NOMO-1 (cell line): ENCODE measurements at regions not wholly inside any gene's neighbourhood (a gene's known extent, or its start where the extent isn't known, plus 50 kb on each side); places are given as distances from the start of the nearest gene placed in this dataset.

Experiments
- DNase-seq, 2 experiments: peaks; one replicate each; lab custom pipeline; 2025; ENCODE audit not compliant: unreplicated experiment in 2 of 2; lab: John Stamatoyannopoulos, UW

DNA sequence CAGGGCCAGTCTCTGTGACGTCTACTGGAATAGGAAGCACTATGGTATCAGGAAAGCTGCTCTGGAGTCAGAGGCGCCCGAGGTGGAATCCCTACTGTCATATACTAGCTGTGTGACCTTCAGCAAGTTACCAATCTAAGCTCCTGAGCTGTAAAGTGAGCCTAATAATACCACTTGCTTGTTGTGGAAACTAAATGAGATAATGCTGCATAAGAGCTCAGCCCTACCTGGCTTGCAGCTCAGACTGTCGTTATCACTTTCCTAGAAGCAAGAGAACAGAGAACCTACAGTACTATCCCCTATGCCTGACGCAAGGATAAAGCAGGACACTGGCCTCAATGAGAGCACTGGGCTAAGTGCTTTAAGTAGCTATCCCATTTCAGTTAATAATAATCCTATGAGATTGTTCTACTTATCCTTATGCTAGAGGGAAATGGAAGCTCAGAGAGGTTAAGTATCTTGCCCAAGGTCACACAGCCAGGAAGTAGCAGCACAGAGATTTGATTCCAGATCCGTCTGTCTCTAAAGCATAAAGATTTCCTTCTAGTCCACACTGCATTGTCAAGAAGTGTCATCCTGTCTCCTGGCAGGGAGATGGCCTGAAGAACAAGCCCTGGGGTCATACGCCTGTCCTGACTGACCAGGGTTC lies 195.2 kb downstream of the TLE3 start:
- no peak for DNase-seq

DNA sequence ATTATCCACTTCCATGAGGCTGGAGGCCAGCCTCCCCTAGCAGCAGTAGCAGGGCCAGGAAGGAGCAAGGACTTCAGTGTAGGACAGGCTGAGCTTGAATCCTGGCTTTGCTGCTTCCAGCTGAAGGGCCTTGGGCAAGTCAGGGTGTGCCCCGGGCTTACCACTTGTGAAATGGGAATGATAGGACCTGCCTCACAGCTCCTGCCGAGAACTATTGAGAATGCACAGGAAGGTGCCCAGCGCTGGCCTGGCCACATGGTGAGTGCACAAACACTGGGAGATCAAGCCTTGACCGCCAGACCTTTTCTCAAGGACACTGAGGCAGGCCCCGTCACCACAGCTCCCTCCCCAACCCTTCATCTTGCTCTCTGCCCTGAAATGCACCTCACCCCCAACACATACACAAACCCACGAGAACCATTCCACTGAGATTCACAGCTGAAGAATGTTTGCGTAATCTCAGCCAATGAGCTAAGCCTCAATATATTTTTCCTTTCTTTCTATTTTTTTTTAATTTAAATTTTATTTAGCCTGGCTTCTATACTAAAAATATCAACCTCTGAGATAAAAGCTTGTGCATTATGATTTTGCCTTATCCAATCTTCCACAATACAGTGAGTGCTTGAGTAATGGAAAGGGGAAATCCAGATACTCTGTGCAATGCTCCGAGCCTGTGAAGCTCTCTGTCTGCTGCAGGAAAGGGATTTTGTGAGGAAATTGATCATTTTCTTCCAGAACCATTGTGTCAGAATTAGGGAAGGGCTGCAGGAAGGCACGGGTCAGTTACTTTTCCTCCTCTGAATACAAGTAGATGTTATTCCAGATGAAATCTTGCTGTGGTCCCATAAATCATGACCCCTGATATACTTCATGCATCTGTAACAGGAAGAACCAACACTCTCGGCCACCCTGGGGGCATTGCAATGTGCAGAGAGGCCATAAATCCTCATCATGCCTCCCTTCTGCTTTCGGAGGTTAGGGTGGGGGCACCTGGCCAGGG lies 193.9 kb downstream of the TLE3 start:
- peak in 1 of 2 experiments; percentile 2 for DNase-seq

DNA sequence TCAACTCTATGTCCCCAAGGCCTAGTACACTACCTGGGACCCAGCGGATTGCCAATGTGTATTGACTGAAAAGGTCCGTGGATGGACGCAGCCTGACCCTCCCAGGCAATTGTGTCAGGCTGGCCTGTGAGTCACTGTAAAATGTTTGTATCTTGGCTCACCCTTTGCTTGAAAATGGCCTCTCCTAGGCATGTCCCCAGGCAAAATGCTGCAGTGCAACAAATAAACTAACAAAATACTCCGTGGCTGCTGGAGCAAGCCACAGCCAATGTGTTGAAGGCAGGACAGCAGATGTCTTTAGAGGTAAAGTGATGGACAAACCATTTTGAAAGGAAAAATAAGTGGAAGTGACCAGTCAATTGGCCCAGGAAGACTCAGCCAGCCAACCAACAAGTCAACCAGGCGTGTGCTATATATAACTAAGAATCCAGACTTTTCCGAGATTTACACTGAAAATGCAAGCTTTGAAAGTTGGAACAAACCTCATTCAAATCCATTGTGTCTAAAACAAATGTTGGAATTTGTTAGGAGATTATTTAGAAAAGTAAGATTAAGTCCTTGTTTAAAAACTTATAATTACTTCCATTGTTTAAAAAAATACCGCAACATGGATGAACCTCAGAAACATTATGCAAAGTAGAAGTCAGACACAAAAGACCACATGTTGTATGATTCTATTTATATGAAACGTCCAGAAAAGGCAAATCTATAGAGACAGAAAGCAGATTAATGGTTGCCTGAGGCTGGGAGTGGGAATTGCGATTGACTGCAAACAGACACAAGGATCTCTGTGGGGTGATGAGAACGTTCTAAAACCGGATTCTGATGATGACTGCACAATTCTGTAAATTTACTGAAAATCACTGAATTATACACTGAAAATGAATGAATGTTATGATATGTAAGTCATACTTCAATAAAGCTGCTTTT lies 191.2 kb downstream of the TLE3 start:
- DNase-seq, result no peak

- DNase-seq, result no peak
These were observed 189.7 kb downstream of the TLE3 start for GRCh38 chr15:69908060-69908459.

DNA sequence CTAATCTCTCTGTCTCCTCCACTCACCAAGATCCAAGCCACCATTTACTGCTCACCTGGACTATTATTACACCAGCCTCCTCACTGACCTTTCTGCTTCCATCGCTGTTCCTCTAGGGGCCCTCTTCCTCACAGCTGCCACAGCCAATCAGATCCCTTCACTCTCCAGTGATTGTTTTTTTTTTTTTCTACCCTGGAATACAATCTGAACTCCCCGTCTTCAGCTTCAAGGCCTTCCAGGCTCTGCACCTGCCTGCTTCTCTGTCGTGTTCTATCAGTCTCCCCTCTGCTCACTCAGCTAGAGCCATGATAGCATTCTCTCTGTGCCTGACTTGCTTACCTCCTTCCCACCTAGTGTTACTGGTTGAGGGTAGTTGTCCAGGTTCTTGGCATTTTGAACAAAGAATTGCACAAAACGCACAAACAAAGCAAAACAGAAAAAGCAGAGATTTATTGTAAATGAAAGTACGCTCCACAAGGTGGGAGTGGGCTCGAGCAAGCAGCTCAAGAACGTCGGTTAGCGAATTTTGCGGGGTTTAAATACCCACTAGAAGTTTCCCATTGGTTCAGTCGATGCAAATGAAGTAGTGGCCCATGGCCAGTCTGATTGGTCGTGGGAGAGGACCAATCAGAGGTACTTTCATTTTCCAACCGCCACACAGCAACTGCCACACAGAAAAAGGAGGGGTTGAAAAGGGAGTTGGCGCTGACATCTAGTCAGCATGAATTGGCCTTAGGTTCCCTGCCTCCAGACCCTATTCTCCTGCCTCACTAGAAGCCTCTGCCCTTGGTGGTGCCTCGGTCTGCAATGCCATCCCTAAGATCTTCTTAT lies 188.9 kb downstream of the TLE3 start:
- DNase-seq, result no peak

GRCh38 chr15:69909719-69910444 lies 187.8 kb downstream of the TLE3 start:
- DNase-seq, result no peak

- no peak for DNase-seq
These were observed 187.2 kb downstream of the TLE3 start for GRCh38 chr15:69910514-69910913.

DNA sequence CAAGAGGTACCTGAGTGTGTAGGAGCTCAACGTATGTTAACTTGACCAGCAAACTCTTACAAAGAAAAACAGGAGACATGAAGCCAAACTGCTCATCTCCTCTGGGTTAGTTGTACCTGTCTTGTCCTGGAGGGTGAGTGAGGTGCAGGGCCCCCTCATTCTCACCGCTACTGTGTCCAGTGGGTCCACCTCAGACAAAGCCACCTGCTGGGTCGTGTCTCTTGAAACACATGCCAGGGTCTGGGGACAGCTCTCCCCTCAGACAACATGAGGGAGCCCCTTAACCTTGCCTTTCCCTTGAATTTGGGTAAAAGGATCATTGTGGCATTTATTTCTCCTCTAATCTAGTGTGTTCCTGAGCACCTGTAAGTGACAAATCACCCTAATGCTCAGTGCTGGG lies 185.6 kb downstream of the TLE3 start:
- DNase-seq, result no peak

DNA sequence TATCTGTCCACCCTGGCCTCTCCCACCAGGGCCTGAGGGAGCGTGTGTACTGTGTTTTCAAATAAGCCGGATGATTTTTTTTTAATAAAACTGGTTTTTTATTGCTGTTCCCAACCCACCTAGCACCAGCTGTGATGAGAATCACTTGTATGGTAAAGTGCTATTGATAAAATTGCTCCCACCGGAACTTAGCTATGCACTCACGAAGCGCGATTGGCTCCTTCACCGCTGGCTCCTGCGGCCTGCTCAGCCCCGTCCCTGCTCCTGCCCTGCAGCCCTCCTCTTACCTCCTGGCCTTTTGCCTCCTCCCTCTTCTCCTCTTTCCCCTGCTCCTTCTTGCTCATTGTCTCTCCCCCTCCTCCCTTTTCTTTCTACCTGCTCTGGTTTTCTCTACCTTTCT lies 183.7 kb downstream of the TLE3 start:
- no peak for DNase-seq

GRCh38 chr15:69914960-69915359 lies 182.8 kb downstream of the TLE3 start:
- DNase-seq, result peak; percentile 17 to 63

- peak in 1 of 2 experiments; percentile 12 for DNase-seq
These were observed 181.4 kb downstream of the TLE3 start for GRCh38 chr15:69916169-69916785.

GRCh38 chr15:69917056-69917455 lies 180.7 kb downstream of the TLE3 start:
- DNase-seq, result no peak

DNA sequence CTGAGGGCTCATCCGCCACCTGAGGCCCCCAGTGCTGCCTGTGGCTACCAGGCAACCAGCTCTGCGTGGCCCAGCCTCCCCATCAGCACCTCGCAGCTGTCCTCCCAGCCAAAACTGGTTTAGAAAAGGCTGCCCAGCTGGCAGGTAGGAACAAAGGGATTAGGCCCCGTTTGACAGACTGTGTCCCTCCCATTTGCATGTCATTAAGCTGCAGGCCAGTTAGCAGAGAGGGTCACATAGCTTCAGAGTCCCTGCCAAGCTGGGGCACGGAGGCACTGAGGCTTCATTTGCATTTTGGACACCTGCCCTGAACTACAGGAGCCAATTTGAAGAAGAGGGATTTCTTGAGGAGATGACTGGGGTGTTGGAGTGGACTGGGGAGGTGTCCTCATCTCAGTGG lies 177.9 kb downstream of the TLE3 start:
- DNase-seq, result no peak

- no peak for DNase-seq
These were observed 177.5 kb downstream of the TLE3 start for GRCh38 chr15:69920221-69920620.

GRCh38 chr15:69921626-69922619 lies 175.8 kb downstream of the TLE3 start:
- peak in 1 of 2 experiments; percentile 11 for DNase-seq

GRCh38 chr15:69924531-69924930 lies 173.2 kb downstream of the TLE3 start:
- no peak for DNase-seq

- DNase-seq, result no peak
These were observed 171.7 kb downstream of the TLE3 start for GRCh38 chr15:69926006-69926405.

DNA sequence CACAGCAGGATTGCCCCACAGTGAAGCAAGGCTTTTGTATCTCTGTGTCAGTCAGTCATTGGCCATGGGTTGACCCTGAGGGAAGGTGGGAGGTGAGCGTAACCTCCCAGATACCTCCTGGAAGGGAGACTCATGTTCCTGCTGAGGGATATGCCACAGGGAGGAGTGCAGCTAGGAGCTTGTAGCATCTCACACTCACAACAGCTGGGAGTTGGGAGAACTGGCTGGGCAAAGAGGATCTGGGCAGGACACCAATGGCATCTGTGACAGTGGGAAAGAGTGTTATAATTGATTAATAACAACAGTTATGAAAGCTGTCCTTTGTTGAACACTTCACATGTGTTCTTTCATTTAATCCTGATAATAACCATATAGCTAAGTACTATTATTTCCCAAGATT lies 171.0 kb downstream of the TLE3 start:
- DNase-seq, result no peak
